DOHH2 (cell line): ENCODE measurements at regions not wholly inside any gene's neighbourhood (a gene's known extent, or its start where the extent isn't known, plus 50 kb on each side); places are given as distances from the start of the nearest gene placed in this dataset.

ENCODE experiments used
- H3F3A ChIP-seq: fragments of 200-600 bp; sonication (generic), shearing (Covaris generic); 2 replicates; pipeline ENCODE4 v1.6.0; 2016; ENCODE audit warnings: antibody characterized with exemption, mild to moderate bottlenecking; ENCODE audit not compliant: control insufficient read depth, insufficient read depth
- H3K27ac ChIP-seq: fragments of 200-600 bp; sonication (generic); 2 replicates; pipeline ENCODE4 v1.5.1; 2014; ENCODE audit warnings: low read depth, mild to moderate bottlenecking, low read length, moderate library complexity
- H3K27me3 ChIP-seq: fragments of 200-600 bp; sonication (generic); 2 replicates; pipeline ENCODE4 v1.6.1; 2014; ENCODE audit warnings: mild to moderate bottlenecking, low read length, mixed read lengths; ENCODE audit not compliant: control insufficient read depth
- H3K36me3 ChIP-seq: fragments of 200-600 bp; sonication (generic); 2 replicates; pipeline ENCODE4 v1.6.1; 2014; ENCODE audit warnings: mild to moderate bottlenecking, low read length, moderate library complexity, mixed read lengths; ENCODE audit not compliant: control insufficient read depth
- H3K4me1 ChIP-seq: fragments of 200-600 bp; sonication (generic); 2 replicates; pipeline ENCODE4 v1.6.1; 2014; ENCODE audit warnings: mild to moderate bottlenecking, low read length, mixed read lengths; ENCODE audit not compliant: control insufficient read depth
- H3K4me2 ChIP-seq: fragments of 200-600 bp; sonication (generic); 2 replicates; pipeline ENCODE4 v1.6.0; 2014; ENCODE audit warnings: mild to moderate bottlenecking, low read length, moderate library complexity
- H3K4me3 ChIP-seq: fragments of 200-600 bp; sonication (generic); 2 replicates; pipeline ENCODE4 v1.5.1; 2014; ENCODE audit warnings: mild to moderate bottlenecking, low read length, mixed read lengths
- H3K79me2 ChIP-seq: fragments of 200-600 bp; sonication (generic); 2 replicates; pipeline ENCODE4 v1.6.1; 2014; ENCODE audit warnings: mild to moderate bottlenecking, low read length, mixed read lengths; ENCODE audit not compliant: control insufficient read depth
- H3K9me2 ChIP-seq: fragments of 200-600 bp; sonication (generic); replicated peaks from 2 replicates; pipeline ENCODE4 v1.6.1; 2014; ENCODE audit warnings: mild to moderate bottlenecking, low read length, mixed read lengths; ENCODE audit not compliant: control insufficient read depth
- H3K9me3 ChIP-seq: fragments of 200-600 bp; sonication (generic); 2 replicates; pipeline ENCODE4 v1.6.1; 2014; ENCODE audit warnings: antibody characterized with exemption, low read length, mixed read lengths; ENCODE audit not compliant: control insufficient read depth, insufficient read depth
- H4K20me1 ChIP-seq: fragments of 200-600 bp; sonication (generic); 2 replicates; pipeline ENCODE4 v1.6.0; 2014; ENCODE audit warnings: low read depth, mild to moderate bottlenecking, antibody characterized with exemption, low read length, moderate library complexity; ENCODE audit not compliant: control insufficient read depth, insufficient read depth
- EZH2phosphoT487 ChIP-seq: fragments of 200-600 bp; sonication (generic); IDR thresholded peaks from 2 replicates; pipeline ENCODE4 v1.6.1; 2017; ENCODE audit warnings: borderline replicate concordance, mild to moderate bottlenecking, antibody characterized with exemption, low read length, moderate library complexity, mixed read lengths
- TF ChIP-seq, protein P1 (sequence below): fragments of 200-600 bp; sonication (generic); IDR thresholded peaks from one replicate; pipeline ENCODE4 v1.5.1; 2014; ENCODE audit warnings: antibody characterized with exemption, mild to moderate bottlenecking, low read depth, low read length; ENCODE audit not compliant: poor library complexity, severe bottlenecking

DNA sequence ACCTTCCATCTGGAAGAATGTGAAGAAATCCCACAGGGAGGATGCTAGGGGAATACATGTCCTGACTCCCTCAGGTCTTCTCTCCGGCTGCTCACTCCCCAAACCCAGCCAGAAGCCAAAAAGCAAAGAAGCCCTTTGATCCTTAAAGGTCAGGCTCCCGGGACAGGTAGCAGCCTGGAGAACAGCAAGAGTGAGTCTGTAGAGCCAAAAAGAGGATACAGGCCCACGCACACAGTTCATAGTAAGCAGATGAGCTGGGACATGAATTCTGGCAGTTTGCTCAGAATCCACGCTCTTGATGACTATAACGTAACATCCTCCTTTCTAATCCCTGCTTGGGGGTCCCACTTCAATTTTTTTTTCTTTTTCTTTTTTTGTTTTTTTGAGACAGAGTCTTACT is 72.0 kb upstream of the SLC44A1 start:
- no peaks in the 10 kb centered on the region for H3K36me3 ChIP-seq
- H3K9me2 ChIP-seq: no peaks in the 10 kb centered on the region
- TF ChIP-seq EZH2phosphoT487: no peak
- TF ChIP-seq, protein P1, sequence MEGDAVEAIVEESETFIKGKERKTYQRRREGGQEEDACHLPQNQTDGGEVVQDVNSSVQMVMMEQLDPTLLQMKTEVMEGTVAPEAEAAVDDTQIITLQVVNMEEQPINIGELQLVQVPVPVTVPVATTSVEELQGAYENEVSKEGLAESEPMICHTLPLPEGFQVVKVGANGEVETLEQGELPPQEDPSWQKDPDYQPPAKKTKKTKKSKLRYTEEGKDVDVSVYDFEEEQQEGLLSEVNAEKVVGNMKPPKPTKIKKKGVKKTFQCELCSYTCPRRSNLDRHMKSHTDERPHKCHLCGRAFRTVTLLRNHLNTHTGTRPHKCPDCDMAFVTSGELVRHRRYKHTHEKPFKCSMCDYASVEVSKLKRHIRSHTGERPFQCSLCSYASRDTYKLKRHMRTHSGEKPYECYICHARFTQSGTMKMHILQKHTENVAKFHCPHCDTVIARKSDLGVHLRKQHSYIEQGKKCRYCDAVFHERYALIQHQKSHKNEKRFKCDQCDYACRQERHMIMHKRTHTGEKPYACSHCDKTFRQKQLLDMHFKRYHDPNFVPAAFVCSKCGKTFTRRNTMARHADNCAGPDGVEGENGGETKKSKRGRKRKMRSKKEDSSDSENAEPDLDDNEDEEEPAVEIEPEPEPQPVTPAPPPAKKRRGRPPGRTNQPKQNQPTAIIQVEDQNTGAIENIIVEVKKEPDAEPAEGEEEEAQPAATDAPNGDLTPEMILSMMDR: no peak
- no peaks in the 10 kb centered on the region for H3F3A ChIP-seq
- H4K20me1 ChIP-seq: no peaks in the 10 kb centered on the region
- no peak overlapping the region for H3K4me3 ChIP-seq
- H3K27me3 ChIP-seq: no peaks in the 10 kb centered on the region
- no peak overlapping the region for H3K4me2 ChIP-seq
- H3K79me2 ChIP-seq: no peaks in the 10 kb centered on the region
- H3K9me3 ChIP-seq: no peaks in the 10 kb centered on the region
- H3K27ac ChIP-seq: no peak overlapping the region
- no peaks in the 10 kb centered on the region for H3K4me1 ChIP-seq

DNA sequence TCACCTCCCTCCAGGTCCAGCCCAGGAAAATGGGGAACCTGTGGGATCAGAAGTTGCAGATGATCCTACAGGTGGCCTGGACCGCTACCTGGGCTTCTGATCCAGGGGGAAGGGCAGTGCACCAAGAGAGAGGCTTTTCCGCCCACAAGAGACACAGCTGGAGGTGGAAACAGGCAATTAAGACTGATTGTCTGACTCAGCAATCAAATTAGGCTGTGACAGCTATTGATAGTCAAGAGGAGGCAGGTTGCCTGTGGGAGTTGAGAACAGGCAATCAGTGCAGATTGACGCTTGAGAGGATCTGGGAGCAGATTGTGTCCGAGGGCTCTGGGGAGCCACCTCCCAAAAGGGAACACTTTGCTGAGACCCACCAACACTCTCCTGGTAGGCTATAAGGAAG is 71.1 kb upstream of the SLC44A1 start:
- H3K4me2 ChIP-seq: no peak overlapping the region
- no peak overlapping the region for H3K27ac ChIP-seq
- H3F3A ChIP-seq: no peaks in the 10 kb centered on the region
- no peaks in the 10 kb centered on the region for H3K27me3 ChIP-seq
- no peak for TF ChIP-seq EZH2phosphoT487
- TF ChIP-seq, protein P1: no peak
- H3K4me1 ChIP-seq: no peaks in the 10 kb centered on the region
- no peaks in the 10 kb centered on the region for H3K9me3 ChIP-seq
- no peaks in the 10 kb centered on the region for H3K9me2 ChIP-seq
- no peak overlapping the region for H3K4me3 ChIP-seq
- no peaks in the 10 kb centered on the region for H3K79me2 ChIP-seq
- H4K20me1 ChIP-seq: no peaks in the 10 kb centered on the region
- no peaks in the 10 kb centered on the region for H3K36me3 ChIP-seq

DNA sequence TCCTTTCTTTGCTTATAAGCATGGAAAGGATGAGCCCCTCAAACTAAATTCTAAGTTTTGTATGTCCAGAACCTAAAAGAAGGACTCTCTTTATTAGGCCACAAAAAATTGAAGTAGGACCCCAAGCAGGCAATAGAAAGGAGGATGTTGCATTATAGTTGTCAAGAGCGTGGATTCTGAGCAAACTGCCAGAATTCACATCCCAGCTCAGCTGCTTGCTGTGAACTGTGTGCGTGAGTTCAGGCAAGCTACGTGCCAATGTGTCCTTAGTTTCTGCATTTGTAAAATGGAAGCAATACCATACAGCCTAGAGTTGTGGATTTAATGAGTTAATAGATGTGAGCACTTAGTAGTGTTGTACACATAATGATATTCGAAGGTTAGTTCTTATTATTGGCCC is 70.6 kb upstream of the SLC44A1 start:
- Histone ChIP-seq H3F3A (no peaks in the 10 kb centered on the region), H3K9me2 (no peaks in the 10 kb centered on the region), H3K79me2 (no peaks in the 10 kb centered on the region), H4K20me1 (no peaks in the 10 kb centered on the region), H3K27ac (no peak overlapping the region), H3K36me3 (no peaks in the 10 kb centered on the region), H3K9me3 (no peaks in the 10 kb centered on the region), H3K27me3 (no peaks in the 10 kb centered on the region), H3K4me1 (no peaks in the 10 kb centered on the region), H3K4me3 (no peak overlapping the region), H3K4me2 (no peak overlapping the region)
- TF ChIP-seq, protein P1: no peak
- no peak for TF ChIP-seq EZH2phosphoT487

DNA sequence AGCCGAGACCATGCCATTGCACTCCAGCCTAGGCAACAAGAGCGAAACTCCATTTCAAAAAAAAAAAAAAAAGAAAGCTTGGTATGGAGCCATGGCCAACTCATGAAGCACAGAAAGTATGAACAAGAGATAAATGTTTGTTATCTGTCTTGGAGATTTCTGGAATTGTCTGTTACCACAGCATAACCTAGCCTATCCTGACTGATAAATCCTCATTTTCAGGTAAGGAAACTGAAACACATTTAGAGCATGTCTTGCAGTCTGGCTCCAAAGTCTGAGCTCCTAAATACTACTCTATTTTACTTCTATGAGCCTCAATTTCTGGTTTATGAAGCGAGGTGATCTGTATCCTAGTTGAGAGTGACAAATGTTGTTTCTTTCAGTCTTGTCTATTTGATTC is 68.3 kb upstream of the SLC44A1 start:
- Histone ChIP-seq H3K27ac (no peak overlapping the region), H3K79me2 (no peaks in the 10 kb centered on the region), H3F3A (no peaks in the 10 kb centered on the region)

More for the DNA sequence above, 68.3 kb upstream of the SLC44A1 start:
- H4K20me1 ChIP-seq: no peaks in the 10 kb centered on the region
- no peaks in the 10 kb centered on the region for H3K9me2 ChIP-seq
- no peaks in the 10 kb centered on the region for H3K36me3 ChIP-seq
- H3K4me2 ChIP-seq: no peak overlapping the region
- no peak for TF ChIP-seq EZH2phosphoT487
- TF ChIP-seq, protein P1: no peak
- no peaks in the 10 kb centered on the region for H3K9me3 ChIP-seq
- H3K4me3 ChIP-seq: no peak overlapping the region
- H3K4me1 ChIP-seq: no peaks in the 10 kb centered on the region
- no peaks in the 10 kb centered on the region for H3K27me3 ChIP-seq
